Skeletal muscle satellite cell (primary cell): ENCODE measurements at regions not wholly inside any gene's neighbourhood (a gene's known extent, or its start where the extent isn't known, plus 50 kb on each side); places are given as distances from the start of the nearest gene placed in this dataset.
"Not testable (repeated sequence)": the region's sequence is repeated elsewhere in the genome, so short reads cannot be mapped to it uniquely, and the experiment has no call there.

Experiments used
- H3K27me3 ChIP-seq: 2 replicates; pipeline ENCODE4 v1.7.0; 2013; ENCODE audit warnings: low read length; ENCODE audit not compliant: control insufficient read depth, insufficient read depth
- H3K36me3 ChIP-seq: 2 replicates; pipeline ENCODE4 v1.7.0; 2013; ENCODE audit warnings: mild to moderate bottlenecking, control low read depth, low read length; ENCODE audit not compliant: insufficient read depth
- H3K4me1 ChIP-seq: 2 replicates; pipeline ENCODE4 v1.7.0; 2013; ENCODE audit warnings: low read length; ENCODE audit not compliant: control insufficient read depth, insufficient read depth
- H3K4me2 ChIP-seq: 2 replicates; pipeline ENCODE4 v1.7.0; 2013; ENCODE audit warnings: mild to moderate bottlenecking, low read length
- H3K4me3 ChIP-seq: 2 replicates; pipeline ENCODE4 v1.7.0; 2013; ENCODE audit warnings: low read length
- H3K9ac ChIP-seq: 2 replicates; pipeline ENCODE4 v1.7.0; 2013; ENCODE audit warnings: mild to moderate bottlenecking, low read depth, low read length, moderate library complexity
- H3K9me3 ChIP-seq: replicated peaks from 2 replicates; pipeline ENCODE4 v1.7.0; 2013; ENCODE audit warnings: mild to moderate bottlenecking, control low read depth, low read length

DNA sequence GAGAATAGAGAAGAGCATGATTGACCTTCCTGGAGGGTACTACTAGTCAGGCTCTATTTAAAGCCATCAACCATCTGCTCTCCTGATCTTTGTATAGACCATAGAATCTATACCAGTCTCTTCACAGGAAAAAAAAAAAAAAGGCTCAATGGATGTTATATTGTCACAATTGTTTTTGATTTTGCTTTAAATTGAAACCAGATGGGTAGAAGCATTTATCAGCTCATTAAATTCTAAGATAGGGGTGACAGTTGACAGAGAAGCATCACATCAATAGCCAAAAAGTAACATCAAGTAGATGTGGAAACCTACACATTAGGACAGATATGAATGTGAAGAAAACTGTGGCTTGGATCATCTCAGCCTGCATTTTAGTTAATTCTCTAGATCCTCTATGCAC, 558.9 kb upstream of the MBL2 start:
- Histone ChIP-seq H3K27me3 (no peaks in the 10 kb centered on the region), H3K9me3 (no peaks in the 10 kb centered on the region), H3K4me2 (no peak overlapping the region), H3K36me3 (no peaks in the 10 kb centered on the region), H3K4me3 (no peak overlapping the region), H3K9ac (no peak overlapping the region), H3K4me1 (no peaks in the 10 kb centered on the region)

DNA sequence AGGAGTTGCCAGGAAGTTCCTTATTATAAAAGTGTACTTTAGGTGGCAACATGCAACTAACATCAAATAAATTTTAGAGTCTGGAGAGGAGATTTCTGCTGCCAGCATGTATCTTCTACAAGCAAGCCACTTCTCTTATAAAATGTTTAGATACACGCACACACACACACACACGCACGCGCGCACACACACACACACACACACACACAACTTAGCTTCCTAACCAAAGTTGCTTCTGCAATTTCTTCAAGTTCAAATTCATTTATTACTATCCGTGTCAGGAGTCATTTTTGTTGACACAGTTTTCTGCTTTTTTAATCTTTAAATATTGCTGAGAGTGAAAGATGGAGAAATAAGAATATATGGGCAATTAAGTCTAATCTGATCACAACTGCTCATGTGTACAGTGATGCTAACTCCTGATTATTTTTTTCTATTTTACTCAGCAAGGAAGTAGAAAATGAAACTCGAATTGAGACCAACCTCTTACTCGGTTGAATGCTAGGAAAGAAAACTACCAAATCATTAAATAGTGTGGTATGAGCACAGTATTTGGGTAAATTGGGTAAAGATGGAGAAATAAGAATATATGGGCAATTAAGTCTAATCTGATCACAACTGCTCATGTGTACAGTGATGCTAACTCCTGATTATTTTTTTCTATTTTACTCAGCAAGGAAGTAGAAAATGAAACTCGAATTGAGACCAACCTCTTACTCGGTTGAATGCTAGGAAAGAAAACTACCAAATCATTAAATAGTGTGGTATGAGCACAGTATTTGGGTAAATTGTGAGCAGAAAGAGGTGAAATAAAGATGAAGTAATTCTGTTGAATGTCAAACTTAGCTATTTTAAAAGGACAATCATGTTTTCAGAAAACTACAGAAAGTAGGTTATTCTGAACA, 554.1 kb upstream of the MBL2 start:
- not testable (repeated sequence) for H3K4me3 ChIP-seq, H3K9me3 ChIP-seq, H3K9ac ChIP-seq, H3K4me2 ChIP-seq, H3K27me3 ChIP-seq, H3K4me1 ChIP-seq, H3K36me3 ChIP-seq

DNA sequence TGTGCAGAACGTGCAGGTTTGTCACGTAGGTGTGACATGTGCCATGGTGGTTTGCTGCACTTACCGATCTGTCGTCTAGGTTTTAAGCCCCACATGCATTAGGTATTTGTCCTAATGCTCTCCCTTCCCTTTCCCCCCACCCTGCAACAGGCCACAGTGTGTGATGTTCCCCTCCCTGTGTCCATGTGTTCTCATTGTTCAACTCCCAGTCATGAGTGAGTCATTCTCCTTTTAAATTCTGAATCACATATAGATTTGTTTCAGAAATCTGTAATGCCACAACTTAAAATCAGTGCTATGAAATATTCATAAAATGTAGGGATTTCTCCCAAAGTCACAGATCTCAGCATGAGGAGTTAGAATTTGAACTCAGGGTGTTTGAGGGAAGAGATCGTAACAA, 552.5 kb upstream of the MBL2 start:
- Histone ChIP-seq H3K9me3 (no peaks in the 10 kb centered on the region), H3K4me3 (no peak overlapping the region), H3K9ac (no peak overlapping the region), H3K27me3 (no peaks in the 10 kb centered on the region), H3K36me3 (no peaks in the 10 kb centered on the region), H3K4me1 (peaks cover 4% of the 10 kb centered on the region), H3K4me2 (no peak overlapping the region)

DNA sequence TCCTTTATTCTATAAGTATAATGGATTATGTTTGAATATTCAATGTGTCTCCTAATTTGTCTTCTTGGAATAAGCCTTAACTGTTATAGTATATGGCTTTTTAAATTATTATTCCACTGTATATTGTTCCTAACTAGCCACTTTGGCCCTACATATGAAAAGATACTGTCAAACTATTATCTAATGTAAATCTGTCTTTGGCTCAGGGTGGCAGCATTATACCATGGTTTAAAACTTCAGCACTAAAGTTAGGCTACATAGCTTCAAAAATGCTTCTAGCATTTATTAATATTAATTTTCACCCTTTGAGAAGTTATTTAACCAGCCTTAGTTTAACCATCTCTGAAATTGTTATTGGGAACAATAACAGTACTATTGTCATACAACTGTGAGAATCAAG, 543.1 kb upstream of the MBL2 start:
- Histone ChIP-seq H3K27me3 (no peaks in the 10 kb centered on the region), H3K4me1 (peaks cover 7% of the 10 kb centered on the region), H3K9ac (no peak overlapping the region), H3K4me2 (no peak overlapping the region), H3K9me3 (no peaks in the 10 kb centered on the region), H3K36me3 (no peaks in the 10 kb centered on the region), H3K4me3 (no peak overlapping the region)

DNA sequence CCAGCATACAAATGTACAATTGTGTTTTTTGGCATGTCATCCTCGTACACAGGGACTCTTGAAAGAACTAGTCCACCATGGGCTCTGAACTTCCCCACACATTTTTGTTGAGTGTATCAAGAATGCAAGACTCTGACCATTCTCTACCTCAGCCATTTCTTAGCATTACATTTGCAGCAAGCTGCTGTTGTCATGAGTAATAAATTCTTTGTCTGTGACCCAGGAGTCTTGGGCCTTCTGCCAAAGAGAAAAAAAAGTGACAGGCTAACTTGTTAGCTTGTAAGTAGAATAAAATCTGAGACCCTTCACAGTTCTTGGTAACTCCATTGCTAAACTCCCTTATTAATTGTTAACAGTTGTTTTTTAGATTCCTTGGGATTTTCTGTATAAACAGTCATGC, 542.3 kb upstream of the MBL2 start:
- no peak overlapping the region for H3K9ac ChIP-seq
- H3K36me3 ChIP-seq = no peaks in the 10 kb centered on the region
- no peak overlapping the region for H3K4me2 ChIP-seq
- no peaks in the 10 kb centered on the region for H3K9me3 ChIP-seq
- H3K4me3 ChIP-seq = no peak overlapping the region
- peaks cover 7% of the 10 kb centered on the region for H3K4me1 ChIP-seq
- no peaks in the 10 kb centered on the region for H3K27me3 ChIP-seq

DNA sequence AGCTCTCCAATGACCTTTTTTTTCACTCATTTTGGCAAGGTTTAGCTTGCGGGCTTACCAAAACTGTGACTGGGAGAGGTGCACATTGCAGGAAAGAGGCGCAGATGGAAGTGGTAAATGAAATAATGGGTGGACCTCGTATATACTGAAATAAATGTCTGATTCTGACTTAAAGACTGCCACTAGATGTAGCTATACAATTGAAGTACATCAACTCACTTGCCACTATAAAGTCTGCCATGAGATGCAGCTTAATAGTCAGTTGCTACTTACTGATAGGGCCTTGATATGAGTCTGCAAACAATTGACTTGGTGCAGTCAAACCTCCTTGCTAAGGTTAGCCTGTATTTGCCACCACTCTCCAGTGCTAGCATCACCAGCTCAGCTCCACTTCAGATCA, 525.9 kb upstream of the MBL2 start:
- no peak overlapping the region for H3K4me3 ChIP-seq
- no peaks in the 10 kb centered on the region for H3K36me3 ChIP-seq
- H3K9ac ChIP-seq = no peak overlapping the region
- no peaks in the 10 kb centered on the region for H3K27me3 ChIP-seq
- H3K4me1 ChIP-seq = no peaks in the 10 kb centered on the region
- no peak overlapping the region for H3K4me2 ChIP-seq
- H3K9me3 ChIP-seq = peaks cover 3% of the 10 kb centered on the region

DNA sequence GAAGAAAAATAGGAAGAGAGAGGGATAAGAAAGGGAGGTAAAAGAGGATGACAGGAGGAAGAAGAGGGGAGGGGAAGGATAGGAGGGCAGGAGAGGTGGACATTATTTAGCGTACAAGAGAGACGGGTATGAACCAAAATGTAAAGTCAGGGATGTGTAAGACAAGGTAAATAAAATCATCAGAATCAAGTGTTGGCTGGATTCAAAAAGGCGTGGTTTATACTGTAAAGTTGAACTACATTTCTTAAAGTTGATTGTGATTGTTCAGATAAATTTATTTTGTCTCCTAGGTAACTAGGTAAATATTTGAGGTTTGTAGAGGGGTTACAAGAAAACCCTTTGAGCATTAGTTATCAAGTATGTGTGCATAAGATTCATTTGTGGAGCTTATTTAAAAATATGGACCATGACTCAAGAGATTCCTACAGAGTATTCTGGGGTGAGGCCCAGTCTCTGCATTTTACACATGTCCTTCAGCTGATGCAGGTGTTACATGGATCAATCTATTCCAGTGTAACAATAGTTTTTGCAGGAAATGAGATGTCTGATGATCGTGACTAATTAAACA, 512.1 kb upstream of the MBL2 start:
- Histone ChIP-seq H3K4me2 (no peak overlapping the region), H3K27me3 (no peaks in the 10 kb centered on the region)

DNA sequence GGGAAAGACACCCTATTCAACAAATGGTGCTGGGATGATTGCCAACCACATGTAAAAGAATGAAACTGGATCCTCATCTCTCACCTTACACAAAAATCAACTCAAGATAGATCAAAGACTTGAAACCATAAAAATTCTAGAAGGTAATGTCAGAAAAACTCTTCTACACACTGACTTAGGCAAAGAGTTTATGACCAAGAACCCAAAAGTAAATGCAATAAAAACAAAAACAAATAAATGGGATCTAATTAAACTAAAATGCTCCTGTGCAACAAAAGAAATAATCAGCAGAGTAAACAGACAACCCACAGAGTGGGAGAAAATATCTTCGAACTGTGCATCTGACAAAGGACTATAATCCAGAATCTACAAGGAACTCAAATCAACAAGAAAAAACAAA, 504.2 kb upstream of the MBL2 start:
- H3K9me3 ChIP-seq = no peaks in the 10 kb centered on the region
- no peaks in the 10 kb centered on the region for H3K4me1 ChIP-seq
- no peaks in the 10 kb centered on the region for H3K36me3 ChIP-seq
- no peaks in the 10 kb centered on the region for H3K27me3 ChIP-seq
- H3K4me2 ChIP-seq = no peak overlapping the region
- no peak overlapping the region for H3K4me3 ChIP-seq
- H3K9ac ChIP-seq = no peak overlapping the region

More for the DNA sequence above, 512.1 kb upstream of the MBL2 start:
- no peaks in the 10 kb centered on the region for H3K4me1 ChIP-seq
- H3K9me3 ChIP-seq = no peaks in the 10 kb centered on the region
- no peak overlapping the region for H3K9ac ChIP-seq
- no peaks in the 10 kb centered on the region for H3K36me3 ChIP-seq
- H3K4me3 ChIP-seq = no peak overlapping the region

DNA sequence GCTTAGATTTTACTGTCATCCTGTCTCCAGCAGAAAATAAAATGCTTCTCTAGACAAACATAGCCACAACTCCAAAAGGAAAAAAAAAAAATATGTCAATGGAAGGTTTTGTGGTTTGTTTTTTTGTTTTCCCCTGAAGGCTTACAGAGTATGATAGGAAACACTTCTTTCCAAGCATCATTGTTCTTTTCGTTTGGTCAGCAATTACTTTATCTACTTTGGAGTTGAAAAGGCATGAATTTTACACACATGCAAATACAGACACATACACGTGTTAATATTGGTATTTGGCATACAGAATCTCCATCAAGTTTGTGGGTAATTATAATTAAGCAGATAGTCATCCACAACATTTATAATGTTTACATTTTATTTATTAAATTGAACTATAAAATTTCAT, 496.9 kb upstream of the MBL2 start:
- Histone ChIP-seq H3K4me2 (no peak overlapping the region), H3K4me1 (no peaks in the 10 kb centered on the region), H3K9me3 (no peaks in the 10 kb centered on the region), H3K27me3 (no peaks in the 10 kb centered on the region), H3K36me3 (no peaks in the 10 kb centered on the region), H3K9ac (no peak overlapping the region), H3K4me3 (no peak overlapping the region)

DNA sequence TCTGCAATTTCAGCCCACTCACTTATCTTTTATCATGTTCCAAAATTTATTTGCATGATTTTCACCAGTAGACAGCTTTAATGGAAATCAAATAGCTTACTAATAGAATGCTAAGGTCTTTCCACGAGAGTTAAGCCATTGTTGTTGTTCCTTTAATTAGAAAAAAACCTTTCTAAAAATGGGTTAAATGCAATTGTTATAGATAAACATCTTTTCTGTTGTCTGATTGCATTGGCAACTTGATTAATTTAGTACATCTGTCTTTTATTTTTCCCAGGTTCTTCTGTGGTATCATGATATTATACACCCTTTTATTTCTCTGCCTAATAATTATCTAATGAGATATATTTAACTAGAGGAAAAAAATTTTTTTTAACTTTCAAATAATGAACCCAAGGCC, 487.6 kb upstream of the MBL2 start:
- H3K4me3 ChIP-seq = no peak overlapping the region
- no peak overlapping the region for H3K4me2 ChIP-seq
- H3K9me3 ChIP-seq = no peaks in the 10 kb centered on the region
- no peaks in the 10 kb centered on the region for H3K4me1 ChIP-seq
- H3K27me3 ChIP-seq = no peaks in the 10 kb centered on the region
- H3K36me3 ChIP-seq = no peaks in the 10 kb centered on the region
- no peak overlapping the region for H3K9ac ChIP-seq

DNA sequence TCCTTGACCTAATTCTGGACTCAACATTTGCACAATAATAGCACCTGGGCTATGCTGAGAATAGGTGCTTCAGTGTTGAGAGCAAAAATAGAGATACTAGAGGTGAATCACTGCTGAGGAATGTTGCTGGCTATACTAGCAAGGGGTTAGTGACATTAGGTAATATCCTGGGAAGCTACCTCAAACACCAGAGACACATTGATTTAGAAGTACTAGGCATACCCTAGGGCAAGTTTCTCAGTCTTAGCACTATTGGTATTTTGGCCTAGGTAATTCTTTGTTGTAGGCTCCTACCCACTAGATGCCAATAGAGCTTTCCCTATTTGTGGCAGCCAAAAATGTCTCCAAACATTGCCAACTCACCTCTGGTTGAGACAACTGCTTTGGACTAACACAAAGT, 484.0 kb upstream of the MBL2 start:
- H3K9ac ChIP-seq = no peak overlapping the region
- no peak overlapping the region for H3K4me3 ChIP-seq
- H3K4me1 ChIP-seq = no peaks in the 10 kb centered on the region
- no peaks in the 10 kb centered on the region for H3K27me3 ChIP-seq
- no peaks in the 10 kb centered on the region for H3K9me3 ChIP-seq
- no peak overlapping the region for H3K4me2 ChIP-seq
- no peaks in the 10 kb centered on the region for H3K36me3 ChIP-seq

DNA sequence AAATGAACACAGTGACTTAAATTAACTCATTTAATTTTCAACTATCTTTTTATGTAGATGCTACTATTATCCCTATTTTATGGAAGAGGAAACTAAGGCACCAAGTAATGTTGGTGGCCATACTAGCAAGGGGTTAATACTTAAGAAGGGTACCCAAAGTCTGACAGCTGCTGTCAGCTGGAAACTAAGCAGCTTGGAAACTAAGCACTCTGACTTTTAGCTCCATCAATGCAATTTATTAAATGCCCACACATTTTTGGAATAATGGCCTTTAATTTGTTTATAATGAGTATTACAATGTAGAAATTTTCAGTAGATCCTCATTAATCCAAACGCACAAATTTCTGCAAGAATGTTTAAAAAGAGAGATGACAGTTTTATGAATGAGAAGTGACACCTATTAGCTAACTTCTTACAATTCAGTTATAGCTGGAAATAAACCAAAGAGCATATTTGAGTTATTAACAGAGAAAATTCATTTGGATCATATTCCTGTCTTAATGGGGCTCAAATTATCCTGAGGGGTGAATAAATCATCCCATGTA, 483.1 kb upstream of the MBL2 start:
- no peak overlapping the region for H3K4me3 ChIP-seq
- no peaks in the 10 kb centered on the region for H3K27me3 ChIP-seq
- H3K4me2 ChIP-seq = no peak overlapping the region
- no peaks in the 10 kb centered on the region for H3K4me1 ChIP-seq
- no peaks in the 10 kb centered on the region for H3K36me3 ChIP-seq
- no peaks in the 10 kb centered on the region for H3K9me3 ChIP-seq
- H3K9ac ChIP-seq = no peak overlapping the region
